Stimulated activated CD8-positive, alpha-beta memory T cell treated with anti-CD3 and anti-CD28 coated beads, Interleukin-12 subunit alpha, Interleukin-12 subunit beta, amount 100 ng/mL, for 4 hours (primary cell): ENCODE measurements at regions not wholly inside any gene's neighbourhood (a gene's known extent, or its start where the extent isn't known, plus 50 kb on each side); places are given as distances from the start of the nearest gene placed in this dataset.

ENCODE experiments used
- DNase-seq: peaks from one replicate; pipeline ENCODE4 v3.0.0-alpha.2; 2020; ENCODE audit warnings: low read depth

DNA sequence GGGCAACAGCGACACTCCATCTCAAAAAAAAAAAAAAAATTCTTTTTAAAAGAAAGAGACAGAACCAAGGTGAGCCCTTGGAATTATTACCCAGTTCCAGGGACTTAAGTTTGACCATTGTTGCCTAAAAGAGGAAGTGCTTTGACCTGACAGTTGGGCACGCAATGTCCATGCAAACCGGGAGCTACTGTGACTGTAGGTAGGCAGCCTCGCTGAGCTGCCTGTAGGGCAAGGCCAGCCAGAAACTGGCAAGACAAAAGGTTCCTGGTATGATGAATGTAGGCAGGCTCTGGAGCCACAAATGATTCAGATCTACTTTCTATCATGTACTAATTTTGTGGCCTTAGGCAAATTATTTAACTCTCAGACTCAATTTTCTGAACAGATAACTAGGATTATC is 334.8 kb upstream of the ZNF462 start:
- DNase-seq, result no peak

DNA sequence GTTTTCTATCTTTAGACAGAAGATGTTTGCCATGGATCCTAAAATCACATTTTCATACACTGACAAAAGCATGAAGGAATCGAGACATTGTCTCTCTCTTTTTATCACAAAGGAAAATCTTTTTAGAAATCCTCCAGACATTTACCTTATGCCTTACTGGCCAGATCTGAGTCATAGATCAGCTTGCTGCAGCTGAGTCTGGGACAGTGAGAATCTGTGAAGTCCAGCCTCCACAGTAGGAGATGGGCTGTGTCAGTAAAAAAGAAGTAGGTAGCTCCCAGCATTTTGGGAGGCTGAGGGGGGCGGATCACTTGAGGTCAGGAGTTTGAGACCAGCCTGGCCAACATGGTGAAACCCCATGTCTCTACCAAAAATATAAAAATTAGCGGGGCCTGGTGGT is 333.4 kb upstream of the ZNF462 start:
- DNase-seq, result no peak

DNA sequence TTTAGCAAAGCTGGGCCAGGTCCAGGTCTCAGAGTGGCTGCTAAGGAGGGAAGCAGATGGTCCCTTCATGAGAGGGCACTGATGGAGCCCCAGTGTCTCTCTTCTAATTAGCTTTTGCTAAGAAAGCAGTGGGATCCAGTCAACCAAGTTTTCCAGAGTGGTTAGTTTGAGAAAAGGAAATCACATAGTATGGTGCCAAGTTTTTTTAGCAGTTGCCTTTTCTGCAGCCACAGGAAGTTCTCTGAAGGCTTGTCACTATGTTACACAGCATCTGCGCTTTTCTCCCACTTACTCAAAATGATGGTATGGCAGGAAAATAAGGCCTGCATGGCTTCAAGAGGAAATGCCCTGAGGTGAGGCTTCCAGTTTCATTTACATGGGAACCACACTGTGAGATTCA is 331.5 kb upstream of the ZNF462 start:
- DNase-seq, result no peak

DNA sequence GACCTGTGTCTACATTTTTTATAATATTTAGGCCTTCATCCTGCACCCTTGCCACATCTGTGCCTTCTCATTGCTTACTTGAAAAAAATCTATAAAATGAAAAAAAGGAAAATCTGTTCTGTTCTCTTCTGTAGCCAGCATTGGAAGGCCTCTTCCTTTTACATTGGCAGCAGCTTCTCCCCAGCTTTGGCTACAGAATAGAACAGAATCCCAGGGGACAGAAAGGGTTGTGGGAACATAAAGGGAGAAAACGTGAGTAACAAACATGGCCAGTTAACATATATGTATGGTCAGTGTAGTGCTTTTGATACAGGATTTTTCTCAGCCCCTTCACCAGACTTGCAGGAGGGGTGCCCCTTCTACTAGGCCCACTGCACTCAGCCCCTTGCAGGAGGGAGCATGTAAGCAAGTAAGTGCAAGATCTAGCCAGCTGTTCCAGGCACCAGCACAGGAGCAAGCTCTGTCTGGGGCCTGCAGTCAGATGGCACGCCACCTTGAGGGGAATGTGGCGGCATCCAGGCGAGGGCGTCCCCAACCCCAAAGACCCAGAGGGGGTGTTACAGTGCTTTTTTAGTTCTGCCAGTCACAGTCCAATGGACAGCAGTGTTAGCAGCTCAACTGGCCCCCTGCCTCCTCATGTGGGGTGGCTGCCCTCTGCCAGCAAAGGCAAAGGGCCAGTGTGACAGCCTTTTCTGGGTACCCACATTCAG is 330.5 kb upstream of the ZNF462 start:
- DNase-seq, result no peak

DNA sequence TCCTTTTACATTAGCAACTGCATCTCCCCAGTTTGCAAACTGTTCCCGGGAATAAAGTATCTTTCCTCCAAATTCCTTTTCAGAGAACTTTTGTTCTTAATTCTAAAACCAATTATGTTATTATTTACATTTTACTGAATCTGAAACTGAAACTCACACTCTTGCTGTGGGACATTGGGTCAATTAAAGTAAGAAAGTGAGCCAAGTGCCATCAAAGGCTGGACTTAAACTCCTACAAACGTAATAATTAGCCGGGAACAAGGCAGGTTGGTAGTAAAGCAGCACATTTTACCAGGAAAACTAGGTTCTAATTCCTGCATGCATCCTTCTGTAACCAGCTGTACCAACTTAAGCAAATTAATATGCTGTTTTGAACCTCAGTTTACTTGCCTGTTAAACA is 328.2 kb upstream of the ZNF462 start:
- no peak for DNase-seq

DNA sequence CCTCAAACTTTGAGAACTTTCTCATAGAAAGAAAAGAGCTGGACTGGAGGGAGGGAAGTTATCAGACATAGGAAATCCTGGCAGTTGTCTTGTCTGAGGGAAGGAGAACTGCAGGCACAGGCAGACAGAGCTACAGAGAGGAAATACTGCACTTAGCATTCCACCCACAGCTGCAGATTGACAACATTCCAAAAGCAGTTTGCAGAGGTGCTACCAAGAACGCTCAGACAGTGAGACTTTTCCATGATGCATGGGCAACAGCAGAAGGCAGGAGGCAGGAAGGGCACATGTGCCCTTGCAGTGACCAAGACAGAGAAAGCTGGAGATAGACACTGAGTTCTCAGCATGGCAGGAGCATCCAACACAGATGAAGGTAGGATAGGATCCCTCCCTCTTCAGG is 327.5 kb upstream of the ZNF462 start:
- no peak for DNase-seq

DNA sequence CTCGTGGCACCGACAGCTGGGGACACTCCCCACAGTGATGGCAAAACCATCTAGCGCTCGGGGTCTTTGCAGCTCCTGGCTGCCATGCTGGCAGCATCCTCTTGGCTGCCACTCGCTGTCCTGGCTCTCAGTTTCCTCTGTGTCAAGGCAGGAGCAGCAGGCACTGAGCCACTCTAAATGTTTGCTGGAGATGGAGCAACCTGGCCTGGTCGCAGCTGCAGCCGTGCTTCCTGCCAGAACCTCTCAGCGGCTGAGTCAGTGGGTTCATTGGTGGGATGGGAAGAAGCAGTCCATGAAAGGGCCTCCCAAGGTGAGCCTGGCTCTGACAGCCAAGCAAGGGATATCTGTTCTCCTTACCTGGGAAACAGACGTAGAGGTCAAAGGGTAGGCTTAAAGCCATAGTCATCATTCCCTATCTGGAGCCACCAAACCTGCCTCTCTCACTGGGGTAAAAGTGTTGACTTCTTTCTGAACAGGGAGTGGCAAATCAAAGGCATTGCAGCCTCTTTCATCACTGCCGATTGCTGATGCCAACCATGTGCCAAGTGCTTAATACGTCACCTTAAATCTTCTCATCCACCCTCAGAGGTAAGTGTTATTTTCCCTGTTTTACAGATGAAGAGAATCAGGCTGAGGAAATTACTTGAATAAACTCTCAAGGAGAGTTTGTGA is 304.8 kb upstream of the ZNF462 start:
- DNase-seq, result no peak

DNA sequence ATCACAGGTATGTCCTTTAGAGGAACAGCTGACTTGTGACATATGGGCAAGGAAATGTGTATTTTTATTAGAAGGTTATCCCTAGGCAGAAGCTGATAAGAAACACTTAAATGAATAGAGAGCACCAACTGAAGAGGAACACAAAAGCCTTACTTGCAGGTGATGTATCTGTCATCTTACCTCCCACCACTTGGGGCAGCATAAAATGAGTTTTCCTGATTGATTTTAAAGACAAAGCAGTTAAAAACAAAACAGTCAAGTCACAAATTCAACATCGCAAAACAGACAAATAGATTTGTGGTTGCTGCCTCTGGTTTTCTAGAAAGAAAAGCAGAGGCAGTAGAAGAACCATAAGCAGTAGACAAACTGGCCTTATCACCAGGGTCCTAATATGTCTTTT is 302.4 kb upstream of the ZNF462 start:
- no peak for DNase-seq

DNA sequence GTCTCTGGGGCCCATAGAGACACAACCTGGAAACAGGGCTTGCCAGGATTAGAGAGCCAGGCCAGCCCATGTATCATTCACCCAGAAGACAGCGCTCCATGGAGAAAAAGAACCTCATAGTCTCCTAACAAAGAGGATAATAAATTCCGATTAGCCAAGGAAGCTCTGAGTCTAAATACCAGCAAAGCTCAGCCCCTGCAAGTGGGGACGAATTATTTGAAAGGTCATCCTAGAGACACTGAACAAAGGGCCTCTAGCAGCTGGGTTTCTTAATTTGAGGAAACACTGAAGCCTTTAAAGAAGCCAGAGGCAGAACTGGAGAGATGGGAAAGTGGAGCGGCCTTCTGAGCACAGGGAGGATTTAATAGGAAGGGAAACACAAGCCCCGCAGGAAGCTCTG is 287.1 kb upstream of the ZNF462 start:
- DNase-seq, result no peak

DNA sequence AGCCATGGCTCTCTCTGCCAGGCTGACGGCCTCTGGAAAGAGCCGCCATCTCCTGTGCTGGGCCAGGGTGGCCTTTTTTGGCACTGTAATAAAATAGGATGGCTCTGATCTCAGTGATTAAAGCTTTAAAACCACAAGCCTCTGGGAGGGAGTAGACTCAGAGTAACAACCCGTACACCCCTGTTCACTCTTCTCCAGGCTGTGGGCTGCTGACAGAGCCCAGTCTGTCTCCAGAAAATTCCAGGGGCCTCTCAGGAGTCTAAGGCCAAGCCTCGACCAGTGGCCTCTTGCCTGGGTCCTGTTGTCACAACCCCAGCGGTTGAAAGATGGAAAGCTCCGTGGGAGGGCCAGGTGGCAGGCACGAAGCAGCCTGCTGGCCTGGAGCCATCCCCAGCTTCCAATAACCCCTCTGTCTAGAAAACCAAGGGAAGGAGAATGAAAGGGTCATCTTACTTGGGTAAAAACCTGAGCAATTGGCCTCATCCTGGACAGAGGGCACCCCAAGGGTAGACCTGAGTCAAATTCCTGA is 286.7 kb upstream of the ZNF462 start:
- no peak for DNase-seq

DNA sequence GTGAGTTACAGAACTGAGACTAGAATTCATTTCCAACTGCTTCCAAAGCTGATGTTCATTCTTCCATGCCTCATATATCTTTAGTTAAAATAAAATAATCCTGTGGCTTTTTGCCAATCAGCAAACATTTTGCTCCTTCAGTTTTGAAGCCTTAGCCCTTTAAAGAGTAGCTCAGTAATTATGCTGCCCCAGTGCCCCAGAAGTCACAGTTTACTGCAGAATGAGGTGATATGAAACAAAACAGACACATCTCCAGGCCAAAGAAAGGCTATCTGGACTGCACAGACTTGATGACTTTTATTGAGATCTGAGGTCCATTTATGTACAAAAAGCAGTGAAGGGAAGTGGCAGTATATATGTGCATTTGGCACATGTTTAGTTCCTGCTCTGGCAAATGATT is 285.8 kb upstream of the ZNF462 start:
- DNase-seq, result no peak

DNA sequence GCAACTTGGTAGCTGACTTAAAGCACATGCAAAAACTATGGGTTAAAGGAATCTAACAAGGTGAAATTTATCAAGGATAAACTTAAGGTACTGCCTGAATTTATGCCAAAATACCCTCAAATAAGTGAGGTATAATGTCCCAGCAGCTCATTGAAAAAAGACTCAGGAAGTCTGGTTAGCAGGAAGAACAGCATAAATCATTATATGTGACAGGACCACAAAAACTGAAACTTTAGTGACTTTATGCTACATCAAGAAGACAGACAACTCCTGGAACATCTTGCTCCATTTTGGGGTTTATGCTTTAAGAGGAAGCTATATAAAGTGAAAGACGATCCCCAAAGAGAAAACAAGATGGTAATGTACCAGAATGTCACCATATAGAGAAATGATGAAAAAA is 282.4 kb upstream of the ZNF462 start:
- DNase-seq, result no peak

DNA sequence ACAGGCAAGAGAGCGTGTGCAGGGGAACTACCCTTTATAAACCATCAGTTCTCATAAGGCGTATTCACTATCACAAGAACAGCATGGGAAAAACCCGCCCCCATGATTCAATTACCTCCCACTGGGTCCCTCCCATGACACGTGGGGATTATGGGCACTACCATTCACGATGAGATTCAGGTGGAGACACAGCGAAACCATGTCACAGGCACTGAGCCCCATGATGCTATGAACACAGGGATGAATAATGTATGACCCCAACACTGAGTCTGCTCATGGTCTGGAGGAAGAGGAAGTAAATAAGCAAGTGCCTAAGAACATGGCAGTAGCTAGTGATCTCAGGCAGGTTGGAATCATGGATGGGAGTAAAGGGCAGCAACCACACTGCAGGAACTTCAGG is 281.0 kb upstream of the ZNF462 start:
- DNase-seq, result no peak

DNA sequence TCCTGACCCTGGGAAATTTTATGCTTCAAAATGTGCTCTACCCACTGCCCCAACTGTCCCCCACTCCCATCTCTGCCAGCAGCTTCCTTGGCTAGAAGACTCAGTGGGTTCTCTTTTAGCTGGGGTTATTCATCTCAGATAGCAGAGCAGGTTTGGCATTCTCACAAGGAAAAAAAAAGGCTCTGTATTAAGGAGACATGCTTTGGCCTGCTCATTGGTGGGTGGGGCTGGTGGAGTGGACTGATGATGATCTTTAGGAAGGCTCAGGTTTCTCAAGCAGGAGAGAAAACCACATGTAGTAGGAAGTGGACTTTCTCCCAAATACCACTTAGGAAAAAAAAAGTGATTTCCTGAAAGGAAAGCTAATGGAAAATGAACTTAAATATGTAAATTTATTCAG is 279.2 kb upstream of the ZNF462 start:
- DNase-seq, result no peak

DNA sequence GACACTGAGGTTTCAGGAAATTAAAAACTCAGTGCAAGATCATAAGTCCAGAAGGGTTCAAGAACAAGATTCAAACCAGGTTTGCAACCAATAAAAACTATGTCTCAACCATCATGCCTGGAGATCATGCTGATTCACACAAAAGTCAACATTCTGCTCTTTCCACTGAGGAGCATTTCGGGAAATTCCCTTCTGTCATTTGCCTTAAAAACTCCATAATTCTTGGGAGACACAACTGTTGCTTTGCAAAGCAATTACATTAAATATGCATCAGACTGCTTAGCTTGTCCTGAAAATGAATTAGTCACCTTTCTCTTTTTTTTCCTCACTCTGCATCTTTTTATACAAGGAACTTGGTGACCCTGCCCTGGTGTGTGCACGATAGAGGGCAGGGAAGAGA is 275.9 kb upstream of the ZNF462 start:
- DNase-seq, result no peak

DNA sequence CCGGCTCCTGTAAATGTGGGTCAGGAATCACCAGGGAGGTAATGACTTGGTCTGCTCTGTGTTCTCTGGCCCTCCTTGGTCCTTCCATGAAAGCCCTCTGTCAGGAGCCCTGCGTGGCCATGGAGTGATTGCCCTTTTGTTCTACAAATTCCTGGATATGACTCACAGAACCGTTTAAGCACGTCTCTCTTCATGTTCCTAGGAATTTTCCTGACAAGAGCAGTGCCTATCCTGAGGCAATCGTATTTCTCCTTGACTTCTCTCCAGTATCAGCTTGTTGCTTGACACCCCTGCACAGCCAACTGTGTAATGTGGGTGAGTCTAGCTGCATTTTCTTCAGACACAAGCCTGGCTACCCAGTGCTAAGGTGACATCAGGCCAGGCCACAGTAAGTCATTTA is 274.3 kb upstream of the ZNF462 start:
- no peak for DNase-seq

DNA sequence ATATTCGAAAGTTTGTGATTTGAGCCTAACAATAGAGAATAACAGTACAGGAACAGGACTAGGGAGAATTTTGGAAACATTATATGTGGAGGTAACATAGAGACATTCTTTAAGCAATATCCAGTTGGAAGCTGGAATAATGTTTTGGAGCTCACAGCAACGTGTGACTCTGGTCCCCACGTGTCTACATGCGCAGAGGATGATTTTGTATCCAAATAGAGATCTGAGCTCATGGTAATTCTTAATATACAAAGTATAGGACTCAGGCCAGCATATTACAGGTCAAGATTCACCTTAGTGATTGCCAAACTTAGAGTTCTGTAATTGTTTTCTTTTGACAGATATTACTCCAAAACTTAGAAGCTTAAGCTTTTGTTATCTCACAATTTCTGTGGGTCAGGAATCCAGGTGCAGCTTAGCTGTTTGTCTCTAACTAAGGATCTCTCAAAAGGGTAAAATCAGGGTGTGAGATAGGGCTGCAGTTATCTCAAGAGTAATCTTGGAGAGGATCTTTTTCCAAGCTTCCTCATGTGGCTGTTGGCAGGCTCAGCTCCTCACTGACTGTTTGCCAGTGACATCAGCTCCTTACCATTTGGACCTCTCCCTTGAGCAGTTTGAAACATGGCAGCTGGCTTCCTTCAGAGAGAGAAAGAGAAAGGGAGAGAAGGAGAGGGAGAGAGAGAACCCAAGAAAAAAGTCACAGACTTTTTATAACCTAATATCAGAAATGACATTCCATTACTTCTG is 272.0 kb upstream of the ZNF462 start:
- no peak for DNase-seq

DNA sequence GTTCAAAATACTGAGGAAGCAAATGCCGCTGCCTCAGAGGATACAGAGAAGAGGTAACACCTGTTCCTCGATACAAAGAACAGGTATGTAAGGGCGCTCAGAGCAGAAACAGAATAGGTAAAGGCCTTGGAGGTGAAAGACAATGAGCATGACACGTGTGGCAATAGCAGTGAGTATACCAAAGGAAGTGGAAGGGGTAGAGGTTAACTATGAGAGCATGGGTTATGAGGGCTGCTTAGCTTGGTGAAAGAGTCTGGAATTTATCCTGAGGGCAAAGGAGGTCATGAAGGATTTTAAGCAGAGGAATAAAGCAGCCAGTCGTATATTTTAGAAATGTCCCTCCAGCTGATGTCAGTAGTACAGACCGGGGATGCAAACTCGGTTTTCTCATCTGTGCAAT is 269.8 kb upstream of the ZNF462 start:
- no peak for DNase-seq

DNA sequence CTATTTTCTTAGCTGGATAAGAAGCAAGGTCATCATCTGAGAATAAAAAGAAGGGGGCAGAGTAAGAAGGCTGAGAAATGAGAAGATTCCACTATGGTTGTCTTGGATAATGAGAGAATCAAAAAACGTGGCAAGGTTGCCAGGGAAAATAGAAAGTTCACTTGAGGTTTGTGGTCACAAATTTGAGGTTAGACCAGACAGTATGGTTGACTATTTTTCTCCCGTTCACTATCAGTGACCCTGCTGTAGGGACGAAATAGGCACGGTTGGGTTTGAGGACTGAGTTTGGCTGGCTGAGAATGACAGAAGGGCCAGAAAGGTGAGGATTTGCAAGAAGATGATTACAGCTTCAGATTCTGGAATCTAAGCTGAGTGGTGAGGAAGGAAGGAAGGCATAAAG is 266.0 kb upstream of the ZNF462 start:
- no peak for DNase-seq

DNA sequence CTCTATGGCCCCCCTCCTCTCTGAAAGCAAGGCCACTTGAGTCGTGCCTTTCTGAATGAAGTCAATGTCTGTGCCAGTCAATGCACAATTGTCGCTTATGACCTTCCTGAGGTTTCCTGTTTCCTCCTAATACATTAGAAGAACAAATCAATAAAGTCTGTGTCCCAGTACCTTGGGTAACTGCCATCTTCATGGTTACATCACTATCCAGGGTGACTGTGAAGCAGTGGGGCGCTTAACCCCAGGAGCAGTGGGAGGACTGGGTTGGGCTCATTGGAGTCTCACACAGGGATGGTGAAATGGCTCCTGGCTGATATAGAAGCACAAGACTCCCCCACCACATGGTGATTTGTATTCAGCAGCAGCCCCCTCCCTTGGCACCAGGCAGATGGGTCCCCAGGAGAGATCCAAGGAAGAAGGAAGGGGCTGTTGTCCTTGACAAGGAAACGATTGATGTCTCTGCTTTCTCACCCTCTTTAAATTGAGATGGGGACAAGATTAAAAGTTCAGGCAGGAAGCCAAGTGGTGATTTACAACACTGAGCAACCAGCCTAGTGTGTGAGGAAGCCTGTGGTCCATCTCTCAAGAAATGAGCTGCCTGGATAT is 261.9 kb upstream of the ZNF462 start:
- DNase-seq, result no peak

DNA sequence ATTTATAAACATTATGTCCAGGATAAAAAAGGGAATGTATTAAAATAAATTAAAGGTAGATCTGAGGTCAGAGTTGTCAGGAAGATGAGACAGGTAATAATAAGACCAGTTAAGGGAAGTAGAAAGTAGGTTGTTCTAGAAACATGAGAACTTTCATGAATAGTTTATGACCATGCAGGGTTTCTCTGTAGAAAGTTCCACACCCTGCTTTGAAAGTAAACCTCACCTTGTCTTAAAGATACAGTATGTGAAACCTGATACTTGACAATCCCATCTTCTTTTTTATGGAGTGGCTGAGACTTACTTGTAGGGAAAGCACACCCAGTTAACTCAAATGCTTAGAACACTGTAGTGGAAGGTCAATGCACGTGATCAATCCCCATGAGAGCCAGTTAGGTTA is 260.6 kb upstream of the ZNF462 start:
- DNase-seq, result no peak

DNA sequence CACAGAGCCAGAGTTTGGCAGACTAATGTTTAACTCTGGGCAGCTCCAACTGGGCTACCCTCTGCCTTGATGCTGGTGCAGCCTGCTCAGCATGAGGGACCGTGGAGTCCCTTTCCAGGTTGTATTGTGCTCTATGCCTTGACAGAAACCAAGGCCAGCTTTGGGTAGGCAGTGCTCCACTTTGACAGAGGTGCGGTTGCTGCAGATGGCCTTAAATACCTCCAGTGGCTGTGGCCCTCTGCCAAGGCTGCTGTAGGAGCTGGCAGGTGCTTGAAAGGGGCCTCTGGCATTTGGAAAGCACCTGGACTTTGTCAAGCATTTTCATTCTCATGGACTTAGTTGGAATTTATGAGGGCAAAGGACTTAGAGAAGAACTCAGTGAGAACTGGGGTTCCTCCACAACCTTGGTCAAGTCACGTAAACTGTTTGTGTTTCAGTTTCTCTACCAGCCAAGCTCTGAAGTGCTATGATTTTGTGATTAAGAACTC is 249.7 kb upstream of the ZNF462 start:
- DNase-seq, result no peak
